ENCODE measurements at regions not wholly inside any gene's neighbourhood (a gene's known extent, or its start where the extent isn't known, plus 50 kb on each side); places are given as distances from the start of the nearest gene placed in this dataset.

DNA sequence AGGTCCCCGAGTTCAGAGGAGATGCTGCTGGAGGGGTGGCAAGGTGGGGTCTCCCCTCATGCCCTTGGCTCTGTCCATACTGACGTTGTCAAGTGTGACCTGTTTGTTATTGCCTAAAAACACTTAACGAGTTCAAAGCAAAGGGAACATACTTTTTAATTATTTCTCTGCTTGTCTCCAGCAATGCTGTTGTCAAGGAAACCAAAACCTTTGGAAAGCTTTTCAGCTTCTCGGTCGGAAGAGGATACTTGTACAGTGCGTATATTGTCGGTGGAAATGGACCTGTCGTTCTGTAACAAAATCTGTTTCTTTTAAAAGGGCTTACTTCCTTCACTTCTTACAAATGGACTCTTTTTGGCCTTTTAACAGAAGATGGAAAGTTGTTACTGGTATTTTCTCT, 73.9 kb downstream of the SLC25A47 start:
- no peak for TF ChIP-seq EZH2 (IDR thresholded peaks at IDR 0.05)
- TF ChIP-seq SIN3A (IDR thresholded peaks at IDR 0.05; ENCODE audit: low read depth), result no peak
- TF ChIP-seq JUND (IDR thresholded peaks at IDR 0.05), result no peak
- no peak for TF ChIP-seq POLR2A (IDR thresholded peaks at IDR 0.05; ENCODE audit: borderline replicate concordance, extremely low read depth, insufficient read depth, insufficient read length)
- no peak for TF ChIP-seq ZNF274 (IDR thresholded peaks at IDR 0.05; ENCODE audit: low read depth, low read length)
- no peak for TF ChIP-seq RAD21 (IDR thresholded peaks at IDR 0.05; ENCODE audit: low read depth)

Data from HCT116 (cell line).